ENCODE measurements at regions not wholly inside any gene's neighbourhood (a gene's known extent, or its start where the extent isn't known, plus 50 kb on each side); places are given as distances from the start of the nearest gene placed in this dataset.

DNA sequence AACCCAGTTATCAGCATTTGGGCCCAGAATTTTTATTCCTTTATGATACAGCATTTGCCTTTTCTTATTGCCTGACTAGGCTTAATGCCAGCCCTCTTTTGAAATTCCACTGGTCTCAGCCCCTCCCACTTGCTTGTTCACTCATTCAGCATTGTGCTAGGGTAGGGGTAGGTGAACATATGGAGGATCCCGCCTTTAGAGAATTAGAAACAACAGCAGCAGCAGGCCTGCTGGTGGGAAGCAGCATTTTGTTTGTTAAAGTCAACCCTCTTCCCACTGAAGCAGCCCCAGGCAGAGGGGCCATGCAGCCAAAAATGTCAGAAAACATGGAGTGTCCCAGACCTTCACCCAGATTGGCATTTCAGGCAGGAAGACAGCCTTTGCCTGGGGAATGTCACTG, 1355.2 kb downstream of the CDH8 start:
- no peak for DNase-seq (ENCODE audit: insufficient read length, low spot score, missing footprints)
- H3K27me3 ChIP-seq (ENCODE audit: insufficient read depth, low read length), result no peaks in the 10 kb centered on the region
- H3K9me3 ChIP-seq (ENCODE audit: low read depth, low read length), result peaks cover 5% of the 10 kb centered on the region
- H3K4me2 ChIP-seq (ENCODE audit: insufficient read depth, low read length), result no peak overlapping the region
- H3K27ac ChIP-seq (ENCODE audit: low read depth, low read length), result no peak overlapping the region
- no peaks in the 10 kb centered on the region for H3K79me2 ChIP-seq (ENCODE audit: insufficient read depth, low read length)
- H3K4me1 ChIP-seq (ENCODE audit: insufficient read depth, low read length), result no peaks in the 10 kb centered on the region
- no peak overlapping the region for H3K4me3 ChIP-seq (ENCODE audit: insufficient read depth, low read length)
- H2AFZ ChIP-seq (ENCODE audit: low read length), result no peak overlapping the region
- no peaks in the 10 kb centered on the region for H3K36me3 ChIP-seq (ENCODE audit: insufficient read depth, low read length)
- no peak for TF ChIP-seq CTCF (IDR thresholded peaks at IDR 0.05; ENCODE audit: extremely low read depth, low read depth, low read length)
- H4K20me1 ChIP-seq (ENCODE audit: insufficient read depth, low read length), result no peaks in the 10 kb centered on the region

DNA sequence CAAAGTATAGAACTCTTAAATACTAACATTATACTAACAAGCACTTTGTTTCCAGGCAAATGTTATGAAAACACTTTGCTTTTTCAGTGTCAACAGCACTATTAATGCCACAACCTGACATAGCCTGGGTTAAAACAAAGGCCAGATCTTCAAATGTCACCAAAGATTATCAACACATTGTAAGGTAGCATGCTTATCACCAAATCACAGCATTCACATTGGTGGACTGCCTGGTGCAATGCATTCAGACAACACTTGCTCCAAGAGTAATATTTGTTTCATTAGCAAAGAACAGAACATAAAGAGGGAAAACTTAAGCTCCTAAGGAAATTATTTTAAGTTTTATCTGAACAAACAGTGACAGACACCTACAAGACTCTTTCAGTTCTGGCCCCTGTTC, 1361.2 kb downstream of the CDH8 start:
- H3K4me2 ChIP-seq (ENCODE audit: insufficient read depth, low read length), result no peak overlapping the region
- no peaks in the 10 kb centered on the region for H3K79me2 ChIP-seq (ENCODE audit: insufficient read depth, low read length)
- no peaks in the 10 kb centered on the region for H3K36me3 ChIP-seq (ENCODE audit: insufficient read depth, low read length)
- H3K27me3 ChIP-seq (ENCODE audit: insufficient read depth, low read length), result no peaks in the 10 kb centered on the region
- DNase-seq (ENCODE audit: insufficient read length, low spot score, missing footprints), result no peak
- no peak overlapping the region for H3K4me3 ChIP-seq (ENCODE audit: insufficient read depth, low read length)
- TF ChIP-seq CTCF (IDR thresholded peaks at IDR 0.05; ENCODE audit: extremely low read depth, low read depth, low read length), result no peak
- H2AFZ ChIP-seq (ENCODE audit: low read length), result no peak overlapping the region
- H3K9me3 ChIP-seq (ENCODE audit: low read depth, low read length), result no peaks in the 10 kb centered on the region
- no peaks in the 10 kb centered on the region for H4K20me1 ChIP-seq (ENCODE audit: insufficient read depth, low read length)
- H3K27ac ChIP-seq (ENCODE audit: low read depth, low read length), result no peak overlapping the region
- no peaks in the 10 kb centered on the region for H3K4me1 ChIP-seq (ENCODE audit: insufficient read depth, low read length)

DNA sequence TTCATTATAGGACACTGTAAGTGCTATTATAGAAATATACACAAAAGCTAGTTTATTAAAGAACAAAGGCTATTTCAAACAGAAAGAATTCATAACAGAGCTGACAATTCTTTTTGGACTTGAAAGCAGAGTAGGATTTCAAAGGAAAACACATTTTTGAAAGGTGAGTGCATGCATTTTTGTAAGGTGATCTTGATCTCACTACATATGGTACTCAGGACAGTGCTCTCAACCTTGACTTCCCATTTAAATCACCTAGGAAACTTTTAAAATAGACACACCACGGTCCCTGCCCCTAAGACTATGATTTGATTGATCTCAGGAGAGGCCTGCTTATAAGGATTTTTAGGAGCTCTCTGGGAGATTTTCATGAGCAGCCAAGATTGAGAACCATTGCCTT, 1362.0 kb downstream of the CDH8 start:
- no peak overlapping the region for H3K4me2 ChIP-seq (ENCODE audit: insufficient read depth, low read length)
- TF ChIP-seq CTCF (IDR thresholded peaks at IDR 0.05; ENCODE audit: extremely low read depth, low read depth, low read length), result no peak

DNA sequence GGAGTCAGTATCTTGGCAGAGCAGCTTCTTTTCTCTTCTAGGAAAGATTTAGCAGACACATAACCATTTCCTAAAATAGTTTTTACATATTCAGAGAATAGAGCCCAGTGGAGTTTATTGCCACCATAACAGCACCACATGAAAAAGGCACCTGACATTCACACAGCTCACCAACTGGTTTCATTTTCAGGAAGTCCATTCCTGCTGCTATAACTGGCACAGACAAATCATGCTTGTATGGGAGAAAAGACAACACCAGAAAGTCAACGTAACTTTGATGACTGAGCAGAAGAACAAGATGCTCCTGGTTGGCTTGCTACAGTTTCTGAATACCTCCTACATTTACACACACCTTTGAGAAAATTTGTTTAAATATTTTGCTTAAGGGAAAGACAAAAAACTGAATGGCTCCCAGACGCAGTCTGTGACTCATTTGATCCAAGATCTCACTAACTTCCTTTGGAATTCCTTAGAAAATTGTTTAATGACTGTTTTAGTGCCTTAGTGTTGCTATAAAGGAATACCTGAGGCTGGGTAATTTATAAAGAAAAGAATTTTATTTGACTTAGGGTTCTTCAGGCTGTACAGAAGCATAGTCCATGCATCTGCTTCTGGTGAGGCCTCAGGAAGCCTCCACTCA, 1380.6 kb downstream of the CDH8 start:
- TF ChIP-seq CTCF (IDR thresholded peaks at IDR 0.05; ENCODE audit: extremely low read depth, low read depth, low read length), result no peak

More for the DNA sequence above, 1362.0 kb downstream of the CDH8 start:
- no peak overlapping the region for H3K27ac ChIP-seq (ENCODE audit: low read depth, low read length)
- no peaks in the 10 kb centered on the region for H3K4me1 ChIP-seq (ENCODE audit: insufficient read depth, low read length)
- no peak for DNase-seq (ENCODE audit: insufficient read length, low spot score, missing footprints)
- no peaks in the 10 kb centered on the region for H3K79me2 ChIP-seq (ENCODE audit: insufficient read depth, low read length)
- H3K36me3 ChIP-seq (ENCODE audit: insufficient read depth, low read length), result no peaks in the 10 kb centered on the region
- H4K20me1 ChIP-seq (ENCODE audit: insufficient read depth, low read length), result no peaks in the 10 kb centered on the region
- H3K4me3 ChIP-seq (ENCODE audit: insufficient read depth, low read length), result no peak overlapping the region
- no peaks in the 10 kb centered on the region for H3K27me3 ChIP-seq (ENCODE audit: insufficient read depth, low read length)
- no peak overlapping the region for H2AFZ ChIP-seq (ENCODE audit: low read length)
- H3K9me3 ChIP-seq (ENCODE audit: low read depth, low read length), result no peaks in the 10 kb centered on the region

More for the DNA sequence above, 1380.6 kb downstream of the CDH8 start:
- Histone ChIP-seq H3K4me2 (ENCODE audit: insufficient read depth, low read length) (no peak overlapping the region), H3K36me3 (ENCODE audit: insufficient read depth, low read length) (no peaks in the 10 kb centered on the region), H3K27me3 (ENCODE audit: insufficient read depth, low read length) (no peaks in the 10 kb centered on the region), H2AFZ (ENCODE audit: low read length) (no peak overlapping the region), H3K9me3 (ENCODE audit: low read depth, low read length) (no peaks in the 10 kb centered on the region), H3K79me2 (ENCODE audit: insufficient read depth, low read length) (no peaks in the 10 kb centered on the region), H3K4me1 (ENCODE audit: insufficient read depth, low read length) (no peaks in the 10 kb centered on the region), H3K4me3 (ENCODE audit: insufficient read depth, low read length) (no peak overlapping the region), H4K20me1 (ENCODE audit: insufficient read depth, low read length) (no peaks in the 10 kb centered on the region), H3K27ac (ENCODE audit: low read depth, low read length) (no peak overlapping the region)
- DNase-seq (ENCODE audit: insufficient read length, low spot score, missing footprints), result no peak
